SK-N-SH (cell line): ENCODE measurements at regions not wholly inside any gene's neighbourhood (a gene's known extent, or its start where the extent isn't known, plus 50 kb on each side); places are given as distances from the start of the nearest gene placed in this dataset.

Experiments
- CTCF ChIA-PET: fragments of 300-600, 350-600 bp; formaldehyde crosslinking; extraction: SDS; loops from one replicate; lab custom pipeline; 2021; lab: Yijun Ruan, JAX
- POLR2A ChIA-PET: fragments of 350-600 bp; sonication (Branson Sonifier 250); formaldehyde crosslinking; extraction: SDS; loops from one replicate; lab custom pipeline; 2020; ENCODE audit warnings: antibody characterized with exemption, inconsistent platforms; lab: Yijun Ruan, JAX
- DNase-seq: peaks from one replicate; pipeline ENCODE4 v3.0.0; 2012
- H2AFZ ChIP-seq: fragments of 200-600 bp; sonication (generic); 2 replicates; pipeline ENCODE4 v1.8.1; 2016; ENCODE audit warnings: antibody characterized with exemption, mild to moderate bottlenecking, low read depth
- H3F3A ChIP-seq: fragments of 200-600 bp; sonication (generic); replicated peaks from 2 replicates; pipeline ENCODE3; 2016; ENCODE audit warnings: antibody characterized with exemption, mild to moderate bottlenecking; ENCODE audit not compliant: insufficient read depth
- H3K27ac ChIP-seq, 2 experiments: fragments of 200-500 bp in 1 of 2; fragments of 200-600 bp in 1 of 2; sonication (Bioruptor generic) in 1 of 2; sonication (generic), shearing (Covaris generic) in 1 of 2; 2 replicates each; pipeline versions ENCODE4 v1.5.1 to v1.6.1; 2014 to 2016; ENCODE audit warnings: low read depth in 2 of 2, inconsistent platforms in 1 of 2, low read length in 1 of 2, mild to moderate bottlenecking in 1 of 2, mixed read lengths in 1 of 2
- H3K27me3 ChIP-seq: fragments of 200-600 bp; sonication (generic), shearing (Covaris generic); 2 replicates; pipeline ENCODE4 v1.6.1; 2016; ENCODE audit warnings: mixed run types; ENCODE audit not compliant: insufficient read depth
- H3K36me3 ChIP-seq, 2 experiments: fragments of 200-500 bp in 1 of 2; fragments of 200-600 bp in 1 of 2; sonication (Bioruptor generic) in 1 of 2; sonication (generic) in 1 of 2; replicated peaks in 1 of 2; 2 replicates each; pipeline versions ENCODE3 to v1.5.1; 2014 to 2016; ENCODE audit warnings: low read length in 1 of 2, mild to moderate bottlenecking in 1 of 2; ENCODE audit not compliant: insufficient read depth in 2 of 2, control insufficient read depth in 1 of 2
- H3K4me1 ChIP-seq, 2 experiments: fragments of 200-500 bp in 1 of 2; fragments of 200-600 bp in 1 of 2; sonication (Bioruptor generic) in 1 of 2; sonication (generic), shearing (Covaris generic) in 1 of 2; 2 replicates each; pipeline versions ENCODE4 v1.5.1 to v1.6.1; 2014 to 2016; ENCODE audit warnings: low read depth in 1 of 2, low read length in 1 of 2, mixed run types in 1 of 2; ENCODE audit not compliant: insufficient read depth in 2 of 2, control insufficient read depth in 1 of 2
- H3K4me2 ChIP-seq: fragments of 200-600 bp; sonication (generic), shearing (Covaris generic); 2 replicates; pipeline ENCODE4 v1.6.1; 2017; ENCODE audit warnings: mixed run types
- H3K4me3 ChIP-seq, 2 experiments: fragments of 200-500 bp in 1 of 2; fragments of 200-600 bp in 1 of 2; sonication (Bioruptor generic) in 1 of 2; sonication (generic), shearing (Covaris generic) in 1 of 2; 2 replicates each; pipeline versions ENCODE4 v1.5.1 to v1.8.1; 2014 to 2016; ENCODE audit warnings: low read depth in 2 of 2, inconsistent platforms in 1 of 2, low read length in 1 of 2, mild to moderate bottlenecking in 1 of 2, mixed read lengths in 1 of 2, moderate library complexity in 1 of 2
- H3K79me2 ChIP-seq: fragments of 200-600 bp; sonication (generic); 2 replicates; pipeline ENCODE4 v1.8.1; 2017; ENCODE audit warnings: mild to moderate bottlenecking; ENCODE audit not compliant: insufficient read depth
- H3K9ac ChIP-seq: fragments of 200-600 bp; sonication (generic); 2 replicates; pipeline ENCODE4 v1.6.1; 2017; ENCODE audit warnings: mixed run types
- H3K9me2 ChIP-seq: fragments of 200-600 bp; sonication (generic); 2 replicates; pipeline ENCODE4 v1.6.1; 2017; ENCODE audit warnings: mixed run types
- H3K9me3 ChIP-seq: fragments of 200-600 bp; sonication (generic); 2 replicates; pipeline ENCODE4 v1.6.1; 2017; ENCODE audit warnings: mixed run types, mild to moderate bottlenecking, moderate library complexity
- H4K20me1 ChIP-seq: fragments of 200-600 bp; sonication (generic); 2 replicates; pipeline ENCODE4 v1.6.1; 2017; ENCODE audit warnings: mild to moderate bottlenecking, mixed run types; ENCODE audit not compliant: insufficient read depth
- FOXM1 ChIP-seq: IDR thresholded peaks from 2 replicates; pipeline ENCODE4 v1.4.0; 2012; ENCODE audit warnings: low read depth, mild to moderate bottlenecking
- GABPA ChIP-seq: IDR thresholded peaks from 2 replicates; pipeline ENCODE4 v1.4.0; 2012; ENCODE audit warnings: low read depth, mild to moderate bottlenecking
- MAX ChIP-seq: IDR thresholded peaks from 2 replicates; pipeline ENCODE4 v1.4.0; 2012; ENCODE audit warnings: low read depth
- MEF2A ChIP-seq: IDR thresholded peaks from 2 replicates; pipeline ENCODE4 v1.4.0; 2012; ENCODE audit warnings: low read depth, borderline replicate concordance
- REST ChIP-seq: IDR thresholded peaks from 2 replicates; pipeline ENCODE4 v1.6.1; 2012; ENCODE audit warnings: mild to moderate bottlenecking, low read depth, low read length, moderate library complexity
- SMC3 ChIP-seq: IDR thresholded peaks from 2 replicates; pipeline ENCODE4 v1.6.1; 2012; ENCODE audit warnings: low read depth, low read length, improper control_type of control experiment
- TAF1 ChIP-seq: IDR thresholded peaks from 2 replicates; pipeline ENCODE4 v1.6.1; 2012; ENCODE audit warnings: low read depth, mild to moderate bottlenecking, low read length, moderate library complexity, borderline replicate concordance
- TCF12 ChIP-seq: IDR thresholded peaks from 2 replicates; pipeline ENCODE4 v1.4.0; 2012
- TEAD4 ChIP-seq: IDR thresholded peaks from 2 replicates; pipeline ENCODE4 v1.4.0; 2012; ENCODE audit warnings: mild to moderate bottlenecking, borderline replicate concordance; ENCODE audit not compliant: insufficient read depth
- WGBS: methylation state at CpG from one replicate; pipeline ENCODE4 v1.1.6; 2017; ENCODE audit warnings: low lambda C conversion rate; 5-methylcytosine and 5-hydroxymethylcytosine counted together

- no peak for DNase-seq
- H3K9me2 ChIP-seq: no peaks in the 10 kb centered on the region
- H3K27ac ChIP-seq: no peak overlapping the region
- ChIA-PET POLR2A (no interaction called here), CTCF (no interaction called here)
- no peaks in the 10 kb centered on the region for H3K79me2 ChIP-seq
- 68% methylated on average over 2 of the region's 2 CpGs for WGBS
- H3F3A ChIP-seq: no peaks in the 10 kb centered on the region
- no peaks in the 10 kb centered on the region for H4K20me1 ChIP-seq
- H3K9me3 ChIP-seq: no peaks in the 10 kb centered on the region
- no peak overlapping the region for H2AFZ ChIP-seq
- no peak for TF ChIP-seq SMC3
- no peak for TF ChIP-seq TAF1
- TF ChIP-seq GABPA: no peak
- TF ChIP-seq, all 33 proteins: peak for 0
- Histone ChIP-seq H3K4me1 (peaks cover 4 to 6% of the 10 kb centered on the region in 2 experiments; a peak in 2 of 4 replicates), H3K27me3 (no peaks in the 10 kb centered on the region), H3K9ac (no peak overlapping the region), H3K4me2 (no peak overlapping the region), H3K36me3 (no peaks in the 10 kb centered on the region), H3K4me3 (no peak overlapping the region)
Observed at GRCh38 chr12:41923351-41923750, 221.3 kb downstream of the GXYLT1 start.

DNA sequence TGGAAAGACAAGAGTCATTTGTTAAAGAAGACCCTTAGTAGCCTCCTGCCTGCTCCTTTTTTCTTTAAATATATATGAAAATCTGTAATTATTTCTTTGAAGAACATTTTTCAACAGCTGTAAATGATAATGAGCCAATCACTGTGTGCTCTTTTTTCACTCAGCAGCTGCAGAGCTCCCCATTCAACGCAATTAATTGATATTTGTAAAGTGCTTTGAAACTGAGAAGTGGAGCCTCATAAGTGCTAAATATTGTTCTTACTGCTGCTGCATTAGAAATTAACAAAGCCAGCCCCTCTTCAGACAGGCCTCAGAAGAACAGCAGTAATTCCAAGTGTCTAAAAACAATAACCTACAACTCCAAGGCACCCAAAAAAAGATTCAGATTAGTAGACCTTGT, 224.3 kb downstream of the GXYLT1 start:
- no peak for DNase-seq
- Histone ChIP-seq H2AFZ (no peak overlapping the region), H3K9me3 (no peaks in the 10 kb centered on the region), H3K4me1 (peaks cover 4 to 6% of the 10 kb centered on the region in 2 experiments; a peak in 2 of 4 replicates), H4K20me1 (no peaks in the 10 kb centered on the region), H3K79me2 (no peaks in the 10 kb centered on the region), H3K36me3 (no peaks in the 10 kb centered on the region), H3K27ac (no peak overlapping the region), H3K27me3 (no peaks in the 10 kb centered on the region), H3F3A (no peaks in the 10 kb centered on the region), H3K9ac (no peak overlapping the region), H3K9me2 (no peaks in the 10 kb centered on the region), H3K4me3 (no peak overlapping the region), H3K4me2 (no peak overlapping the region)
- TF ChIP-seq TEAD4: no peak
- TF ChIP-seq TCF12: no peak
- TF ChIP-seq REST: no peak
- TF ChIP-seq MEF2A: no peak
- no peak for TF ChIP-seq MAX
- TF ChIP-seq FOXM1: no peak
- ChIA-PET CTCF (no interaction called here), POLR2A (no interaction called here)
- 90% methylated on average over 1 of the region's 1 CpG for WGBS
